HL-60 (cell line): ENCODE measurements at regions not wholly inside any gene's neighbourhood (a gene's known extent, or its start where the extent isn't known, plus 50 kb on each side); places are given as distances from the start of the nearest gene placed in this dataset.

Experiments used
- DNase-seq, 2 experiments: peaks; one replicate each; pipeline ENCODE4 v3.0.0-alpha.2; 2010 to 2020; ENCODE audit warnings: low read depth in 1 of 2, low spot score in 1 of 2
- H3K27ac ChIP-seq: fragments of 250-450 bp; sonication (Bioruptor Pico); replicated peaks from 2 replicates; pipeline ENCODE4 v1.5.1; 2020; ENCODE audit warnings: mild to moderate bottlenecking, moderate library complexity
- H3K27me3 ChIP-seq: fragments of 250-450 bp; sonication (Bioruptor Pico); 2 replicates; pipeline ENCODE4 v1.5.1; 2021; ENCODE audit warnings: mild to moderate bottlenecking, moderate library complexity; ENCODE audit not compliant: insufficient read depth, poor library complexity, severe bottlenecking
- H3K4me3 ChIP-seq: replicated peaks from 2 replicates; pipeline ENCODE4 v1.5.1; 2011; ENCODE audit warnings: mild to moderate bottlenecking, control low read depth, low read length; ENCODE audit not compliant: insufficient read depth
- CTCF ChIP-seq: IDR thresholded peaks from one replicate; pipeline ENCODE4 v1.5.1; 2011; ENCODE audit warnings: low read length, control low read depth, inconsistent platforms; ENCODE audit not compliant: insufficient read depth
- GABPA ChIP-seq: IDR thresholded peaks from 2 replicates; pipeline ENCODE4 v1.6.1; 2012; ENCODE audit warnings: low read depth
- POLR2AphosphoS5 ChIP-seq: IDR thresholded peaks from 2 replicates; pipeline ENCODE4 v1.6.1; 2012; ENCODE audit warnings: low read depth
- REST ChIP-seq: IDR thresholded peaks from 2 replicates; pipeline ENCODE4 v1.6.1; 2012; ENCODE audit warnings: low read depth; ENCODE audit not compliant: insufficient replicate concordance
- SPI1 ChIP-seq: IDR thresholded peaks from 2 replicates; pipeline ENCODE4 v1.6.1; 2012; ENCODE audit warnings: low read depth, mild to moderate bottlenecking, borderline replicate concordance

GRCh38 chr2:162963156-162963555 lies 124.6 kb upstream of the KCNH7 start:
- Histone ChIP-seq H3K4me3 (no peak overlapping the region), H3K27ac (no peak overlapping the region), H3K27me3 (no peaks in the 10 kb centered on the region)
- DNase-seq: no peak
- TF ChIP-seq CTCF (no peak), REST (no peak), POLR2AphosphoS5 (no peak), GABPA (no peak), SPI1 (no peak)

GRCh38 chr2:162945785-162946184 lies 107.2 kb upstream of the KCNH7 start:
- no peak overlapping the region for H3K27ac ChIP-seq
- DNase-seq: no peak
- TF ChIP-seq POLR2AphosphoS5 (no peak), REST (no peak), CTCF (no peak), SPI1 (no peak), GABPA (no peak)

GRCh38 chr2:162938387-162938786 lies 99.8 kb upstream of the KCNH7 start:
- no peak overlapping the region for H3K4me3 ChIP-seq

More at GRCh38 chr2:162945785-162946184, 107.2 kb upstream of the KCNH7 start:
- no peak overlapping the region for H3K4me3 ChIP-seq
- H3K27me3 ChIP-seq: no peaks in the 10 kb centered on the region

More at GRCh38 chr2:162938387-162938786, 99.8 kb upstream of the KCNH7 start:
- Histone ChIP-seq H3K27me3 (no peaks in the 10 kb centered on the region), H3K27ac (no peak overlapping the region)
- no peak for DNase-seq
- TF ChIP-seq POLR2AphosphoS5 (no peak), CTCF (no peak), GABPA (no peak), REST (no peak), SPI1 (no peak)
